ENCODE measurements at regions not wholly inside any gene's neighbourhood (a gene's known extent, or its start where the extent isn't known, plus 50 kb on each side); places are given as distances from the start of the nearest gene placed in this dataset.
"Not testable (repeated sequence)": the region's sequence is repeated elsewhere in the genome, so short reads cannot be mapped to it uniquely, and the experiment has no call there.

GRCh38 chr4:159748834-159749444 is 646.1 kb downstream of the RAPGEF2 start:
- DNase-seq, result no peak

GRCh38 chr4:159757499-159757898 is 654.6 kb downstream of the RAPGEF2 start:
- DNase-seq, result no peak

DNA sequence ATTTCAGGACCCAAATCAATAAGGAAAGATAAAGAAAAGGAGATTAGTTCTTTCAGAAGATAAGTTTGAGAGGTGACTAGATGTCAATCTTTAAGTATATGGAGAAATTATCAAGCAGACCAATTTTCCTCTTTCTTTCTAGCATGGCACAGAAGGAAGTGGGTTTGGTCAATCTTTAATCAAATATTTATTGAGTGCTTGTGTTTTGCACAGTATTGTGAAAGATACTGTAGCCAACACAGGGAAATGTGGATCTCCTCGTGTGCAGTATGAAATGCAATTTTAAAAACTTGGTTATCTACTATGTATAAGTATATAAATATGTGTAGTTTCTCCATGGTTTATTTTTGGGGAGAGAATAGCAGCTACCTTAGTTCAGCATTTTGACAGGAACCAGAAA is 655.2 kb downstream of the RAPGEF2 start:
- no peak for DNase-seq

- no peak for DNase-seq
Measured at GRCh38 chr4:159762672-159763071, 659.8 kb downstream of the RAPGEF2 start.

DNA sequence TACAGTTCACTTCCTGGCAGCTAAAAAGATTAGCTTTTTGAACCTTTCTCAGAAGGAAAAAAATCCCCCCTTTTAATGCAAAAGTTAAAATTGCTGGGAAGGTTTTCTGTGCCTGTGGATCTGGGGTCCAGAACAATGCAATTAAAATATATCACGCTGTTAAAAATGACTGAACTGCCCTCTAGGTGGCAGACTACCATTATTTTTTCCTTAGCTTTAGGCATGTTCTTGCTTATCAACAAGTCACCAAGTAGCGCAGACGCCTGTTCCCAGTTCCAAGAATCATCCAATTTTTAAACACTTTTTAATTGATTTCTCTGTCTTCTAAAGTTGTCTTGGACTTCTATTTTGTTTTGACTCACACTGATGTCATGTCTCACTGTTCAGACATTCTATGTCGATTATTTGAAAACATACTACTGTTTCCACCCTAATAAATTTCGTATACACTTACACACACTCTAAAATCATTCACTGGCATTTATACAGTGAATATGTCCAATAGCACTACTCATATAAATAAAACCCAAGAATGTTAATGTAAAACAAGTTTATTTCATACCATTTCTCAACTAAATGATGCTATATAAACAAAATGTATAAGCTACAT is 661.6 kb downstream of the RAPGEF2 start:
- DNase-seq, result peak; percentile 33

DNA sequence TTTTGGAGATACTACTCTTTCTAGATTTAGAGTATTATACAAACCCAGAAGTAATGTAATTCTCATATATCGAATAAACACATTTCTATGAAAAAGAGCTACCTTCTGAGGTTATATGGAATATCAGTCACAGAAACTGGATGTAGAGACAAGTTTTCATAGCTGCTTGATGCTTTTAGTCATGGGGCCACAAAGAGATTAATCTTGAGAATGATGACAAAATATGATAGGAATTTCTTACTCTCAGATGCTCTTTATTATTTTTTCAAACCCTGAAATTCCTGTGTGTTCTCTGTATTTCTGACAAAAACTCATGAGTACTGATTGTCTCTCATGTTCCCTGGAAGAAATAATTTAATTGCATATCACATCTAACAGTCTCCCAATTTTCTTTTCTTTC is 662.5 kb downstream of the RAPGEF2 start:
- DNase-seq, result no peak

DNA sequence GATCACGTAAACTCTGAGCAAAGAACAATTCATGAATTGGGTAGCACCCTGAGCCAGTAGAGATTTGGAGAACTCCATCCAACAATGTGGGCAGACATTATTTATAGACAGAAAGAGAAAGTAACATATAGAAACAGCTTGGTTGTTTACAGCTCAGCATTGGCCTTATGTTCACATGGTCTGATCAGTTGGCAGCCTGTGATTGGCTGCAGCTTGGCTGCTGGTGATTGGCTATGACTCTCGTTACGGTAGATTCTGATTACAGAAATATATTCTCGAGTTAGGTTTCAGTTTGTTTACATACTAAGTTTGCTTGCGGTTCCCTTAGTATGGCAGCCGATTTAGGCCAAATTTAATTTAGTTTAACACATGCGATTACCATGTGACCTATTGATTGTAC is 663.4 kb downstream of the RAPGEF2 start:
- no peak for DNase-seq

DNA sequence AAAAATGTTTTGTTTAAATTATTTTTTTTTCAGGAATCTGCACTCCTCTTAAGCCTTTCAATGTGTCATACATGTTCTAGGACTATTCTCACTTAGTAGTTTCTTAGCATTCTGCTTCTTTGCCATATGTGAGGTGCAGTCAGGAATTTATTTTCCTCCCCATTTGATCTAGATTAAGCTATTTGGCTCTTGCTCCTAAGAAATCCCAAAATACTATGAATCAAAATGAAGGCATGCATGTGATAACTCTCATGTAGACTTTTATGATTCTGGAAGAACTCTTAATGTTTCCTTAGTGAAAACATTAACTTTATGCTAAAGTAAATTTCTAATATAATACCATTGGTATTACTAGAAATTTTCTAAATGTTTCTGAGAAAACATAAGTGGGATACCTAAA is 664.5 kb downstream of the RAPGEF2 start:
- no peak for DNase-seq

DNA sequence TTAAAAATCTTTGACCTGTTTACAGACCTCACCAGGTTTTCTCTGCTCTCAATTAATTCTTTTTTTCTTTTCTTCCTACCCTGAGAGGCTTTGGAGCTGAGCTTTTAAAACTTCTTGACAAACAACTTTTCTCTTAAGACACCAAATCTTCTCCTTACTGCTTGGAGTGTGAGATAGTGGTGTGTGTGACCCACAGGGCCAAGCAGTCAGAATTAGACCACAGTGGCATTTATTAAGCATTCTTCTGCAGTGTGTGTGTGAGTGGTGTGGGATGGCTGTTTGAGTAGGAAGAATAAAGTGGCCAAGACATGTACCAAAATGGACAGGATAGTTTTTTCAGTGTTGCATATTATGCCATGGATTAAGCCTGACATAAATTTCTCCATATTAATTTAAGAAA is 665.1 kb downstream of the RAPGEF2 start:
- no peak for DNase-seq

GRCh38 chr4:159770401-159770800 is 667.5 kb downstream of the RAPGEF2 start:
- DNase-seq, result no peak

DNA sequence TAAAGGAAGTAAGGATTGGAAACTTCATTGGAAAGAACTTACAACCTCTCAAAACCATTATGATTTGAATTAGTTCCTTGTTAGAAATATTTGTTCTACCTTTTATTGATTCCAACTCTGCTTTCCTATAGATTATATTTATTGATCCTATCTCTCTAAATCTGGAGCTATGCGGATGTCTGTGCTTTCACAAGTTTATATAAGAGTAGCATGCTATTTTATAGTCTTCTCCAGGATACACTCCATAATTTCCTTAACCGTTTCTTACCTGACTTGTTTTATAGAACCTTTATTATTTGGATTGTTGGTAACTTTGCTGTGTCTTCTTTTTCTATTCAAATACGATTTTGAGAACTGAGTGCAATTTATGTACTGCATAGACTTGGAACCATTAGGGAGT is 668.1 kb downstream of the RAPGEF2 start:
- no peak for DNase-seq

DNA sequence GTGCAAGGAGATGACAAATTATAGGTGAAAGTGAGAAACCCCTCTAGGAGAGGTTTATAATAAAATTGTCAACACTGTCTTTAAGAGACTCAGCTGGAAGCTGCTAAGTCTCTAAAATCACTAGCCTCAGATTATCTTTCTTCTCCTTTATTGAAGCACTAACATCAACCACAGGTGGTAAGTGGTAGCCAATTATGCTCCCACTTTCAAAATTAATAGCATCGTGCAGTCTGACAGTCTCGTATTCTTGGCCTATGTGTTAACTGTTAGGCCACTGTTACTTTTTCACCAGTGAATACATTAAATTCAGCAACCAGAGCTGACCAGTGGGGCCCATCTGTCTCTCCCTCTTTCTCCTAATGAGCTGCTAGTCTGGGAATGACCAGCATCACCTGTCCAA is 674.1 kb downstream of the RAPGEF2 start:
- no peak for DNase-seq

- no peak for DNase-seq
Measured at GRCh38 chr4:159777689-159778088, 674.8 kb downstream of the RAPGEF2 start.

GRCh38 chr4:159778298-159778697 is 675.4 kb downstream of the RAPGEF2 start:
- no peak for DNase-seq

- no peak for DNase-seq
Measured at GRCh38 chr4:159779716-159780115, 676.8 kb downstream of the RAPGEF2 start.

- DNase-seq, result no peak
Measured at GRCh38 chr4:159780196-159780922, 677.5 kb downstream of the RAPGEF2 start.

- DNase-seq, result no peak
Measured at GRCh38 chr4:159787901-159788300, 685.0 kb downstream of the RAPGEF2 start.

DNA sequence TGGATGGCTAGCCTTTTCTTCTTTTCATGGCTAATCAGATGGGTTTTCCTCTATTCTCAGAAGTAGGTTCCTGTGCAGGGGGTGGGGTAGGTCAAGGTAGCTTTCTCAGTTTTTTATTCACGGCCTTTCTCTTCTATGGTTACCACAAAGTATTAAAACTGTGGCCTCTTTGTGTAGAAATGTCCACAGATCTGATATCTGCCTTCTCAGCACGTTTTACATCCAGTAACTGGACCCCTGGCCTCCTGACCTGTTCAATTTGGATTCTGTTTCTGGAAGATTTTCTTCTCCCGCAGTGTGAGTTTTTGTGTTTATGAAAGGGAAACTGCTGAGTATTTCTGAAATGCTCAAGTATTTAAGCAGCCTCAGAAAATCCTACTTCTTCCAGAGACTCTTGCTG is 688.5 kb downstream of the RAPGEF2 start:
- no peak for DNase-seq

DNA sequence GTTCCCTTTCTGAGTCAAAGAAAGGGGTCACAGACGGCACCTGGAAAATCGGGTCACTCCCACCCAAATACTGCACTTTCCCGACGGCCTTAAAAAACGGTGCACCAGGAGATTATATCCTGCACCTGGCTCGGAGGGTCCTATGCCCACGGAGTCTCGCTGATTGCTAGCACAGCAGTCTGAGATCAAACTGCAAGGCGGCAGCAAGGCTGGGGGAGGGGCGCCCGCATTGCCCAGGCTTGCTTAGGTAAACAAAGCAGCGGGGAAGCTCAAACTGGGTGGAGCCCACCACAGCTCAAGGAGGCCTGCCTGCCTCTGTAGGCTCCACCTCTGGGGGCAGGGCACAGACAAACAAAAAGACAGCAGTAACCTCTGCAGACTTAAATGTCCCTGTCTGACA is 701.7 kb downstream of the RAPGEF2 start:
- DNase-seq, result not testable (repeated sequence)

DNA sequence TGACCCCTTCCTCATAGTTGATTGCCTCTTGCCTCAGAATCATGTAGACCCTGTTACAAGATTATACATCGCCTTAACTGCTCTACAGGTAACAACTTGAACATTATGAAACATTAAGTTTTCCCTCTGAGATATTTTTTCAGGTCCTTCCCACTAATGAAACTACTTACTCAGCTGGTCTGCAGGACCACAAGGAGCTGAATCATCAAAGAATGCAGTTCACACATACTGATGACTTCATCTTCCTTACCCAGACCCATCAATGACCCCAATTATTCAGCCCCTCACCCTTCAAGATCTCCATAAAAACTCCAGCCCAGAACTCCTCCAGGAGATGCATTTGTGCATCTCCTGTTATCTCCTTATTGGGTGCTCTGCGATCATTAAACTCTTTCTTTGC is 720.9 kb downstream of the RAPGEF2 start:
- no peak for DNase-seq

DNA sequence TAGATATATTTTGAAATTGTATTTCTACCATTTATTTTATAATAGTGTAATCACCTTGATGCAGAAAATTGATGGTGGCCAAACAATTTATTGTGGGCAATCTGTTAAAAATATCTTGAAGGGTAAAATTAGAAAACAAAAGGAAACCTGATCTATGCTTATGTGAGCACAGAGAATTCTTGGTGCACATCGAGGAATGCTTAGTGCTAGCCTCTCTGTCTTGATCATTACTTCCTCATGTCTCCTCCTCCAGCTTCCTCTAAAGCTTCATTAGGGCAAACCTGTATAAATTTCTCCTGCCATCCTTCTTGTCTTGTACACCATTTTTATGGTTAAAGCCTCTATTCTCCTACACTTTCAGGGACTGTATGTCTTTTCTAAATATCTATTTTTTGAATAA is 725.8 kb downstream of the RAPGEF2 start:
- DNase-seq, result no peak

- DNase-seq, result no peak
Measured at GRCh38 chr4:159829184-159829583, 726.3 kb downstream of the RAPGEF2 start.

DNA sequence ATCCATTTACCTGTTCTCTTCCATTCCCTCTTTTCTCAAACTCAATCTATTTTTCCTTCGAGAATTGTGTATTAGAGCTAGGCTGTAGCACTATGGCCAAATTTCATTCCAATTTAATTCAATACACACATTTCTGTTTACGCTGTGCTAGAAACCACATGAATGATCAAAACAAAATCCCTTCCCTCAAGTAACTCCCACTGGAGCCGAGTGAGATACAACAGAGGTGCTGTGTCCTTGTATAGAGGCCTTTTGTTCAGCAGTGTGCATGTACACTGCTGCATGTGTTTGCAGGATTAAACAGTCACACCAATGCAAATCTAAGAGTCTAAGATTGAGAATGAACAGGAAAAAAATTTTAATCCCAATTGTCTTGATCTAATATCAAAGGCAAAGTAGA is 734.2 kb downstream of the RAPGEF2 start:
- no peak for DNase-seq

DNA sequence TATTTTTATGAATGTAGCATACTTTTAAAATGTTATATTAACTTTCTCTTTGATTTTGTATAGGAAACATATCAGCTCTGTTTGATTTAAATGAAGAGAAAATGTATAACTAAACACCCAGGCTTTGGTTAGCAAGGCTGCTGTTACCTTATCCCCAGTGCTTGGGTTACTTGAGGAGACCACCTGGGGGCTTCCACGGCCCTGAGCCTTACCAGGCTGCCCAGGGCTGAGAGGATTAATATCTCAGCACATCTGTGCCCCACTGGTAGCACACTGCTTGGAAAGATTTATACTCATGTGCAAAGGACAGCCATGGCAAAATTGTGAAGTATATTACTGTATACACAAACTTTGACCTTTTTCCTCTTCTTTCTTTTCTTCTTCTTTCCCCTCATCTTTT is 752.9 kb downstream of the RAPGEF2 start:
- no peak for DNase-seq

DNA sequence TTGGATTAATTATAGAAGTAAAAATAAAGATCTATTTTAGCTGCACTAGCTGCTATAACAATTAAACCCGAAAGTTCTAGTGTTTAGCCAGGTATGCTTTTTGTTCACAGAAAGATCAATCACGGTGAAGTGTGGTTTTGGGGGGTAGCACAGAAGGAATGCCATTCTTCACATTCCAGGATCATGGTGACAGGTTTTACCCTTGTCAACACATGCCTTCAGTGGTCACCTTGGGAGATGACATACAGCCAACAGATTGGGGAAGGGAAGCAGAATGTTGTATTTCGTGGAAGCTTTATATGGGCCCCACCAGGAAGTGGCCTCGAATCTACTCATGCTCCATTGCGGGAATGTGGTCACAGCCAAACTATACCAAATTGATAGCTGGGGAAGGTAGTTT is 753.6 kb downstream of the RAPGEF2 start:
- DNase-seq, result no peak

Measured in activated CD4-positive, alpha-beta T cell treated with anti-CD3 and anti-CD28 coated beads, Interleukin-10, Interleukin-2, amounts not matched to agents 100 ng/mL and 50 ng/mL, durations not matched to agents 16 hours and 8 hours (primary cell).